Right forelimb (tissue), 1 donor: ENCODE measurements at regions not wholly inside any gene's neighbourhood (a gene's known extent, or its start where the extent isn't known, plus 50 kb on each side); places are given as distances from the start of the nearest gene placed in this dataset.
"Not testable (repeated sequence)": the region's sequence is repeated elsewhere in the genome, so short reads cannot be mapped to it uniquely, and the experiment has no call there.

Experiments used
- DNase-seq: peaks from one replicate; pipeline ENCODE4 v3.0.0-alpha.2; 2018

- DNase-seq = no peak
Observed at GRCh38 chr1:213539464-213539863, 448.3 kb upstream of the PROX1 start.

- no peak for DNase-seq
Observed at GRCh38 chr1:213541641-213542040, 446.1 kb upstream of the PROX1 start.

GRCh38 chr1:213545181-213545580 lies 442.6 kb upstream of the PROX1 start:
- DNase-seq = not testable (repeated sequence)

GRCh38 chr1:213549982-213550381 lies 437.8 kb upstream of the PROX1 start:
- DNase-seq = no peak

GRCh38 chr1:213550804-213551203 lies 437.0 kb upstream of the PROX1 start:
- DNase-seq = no peak

GRCh38 chr1:213552045-213552444 lies 435.7 kb upstream of the PROX1 start:
- DNase-seq = no peak

GRCh38 chr1:213560226-213560625 lies 427.5 kb upstream of the PROX1 start:
- no peak for DNase-seq

GRCh38 chr1:213561870-213562269 lies 425.9 kb upstream of the PROX1 start:
- no peak for DNase-seq

- DNase-seq = no peak
Observed at GRCh38 chr1:213564215-213564659, 423.5 kb upstream of the PROX1 start.

GRCh38 chr1:213568929-213569815 lies 418.6 kb upstream of the PROX1 start:
- DNase-seq = no peak

- DNase-seq = no peak
Observed at GRCh38 chr1:213569816-213570150, 418.0 kb upstream of the PROX1 start.

- DNase-seq = no peak
Observed at GRCh38 chr1:213570487-213570886, 417.3 kb upstream of the PROX1 start.

GRCh38 chr1:213571419-213571818 lies 416.4 kb upstream of the PROX1 start:
- no peak for DNase-seq

- no peak for DNase-seq
Observed at GRCh38 chr1:213571843-213572242, 415.9 kb upstream of the PROX1 start.

- DNase-seq = no peak
Observed at GRCh38 chr1:213572912-213573647, 414.7 kb upstream of the PROX1 start.

GRCh38 chr1:213573648-213574009 lies 414.1 kb upstream of the PROX1 start:
- no peak for DNase-seq

GRCh38 chr1:213582976-213583567 lies 404.7 kb upstream of the PROX1 start:
- DNase-seq = no peak

- DNase-seq = no peak
Observed at GRCh38 chr1:213584272-213584671, 403.5 kb upstream of the PROX1 start.

- DNase-seq = no peak
Observed at GRCh38 chr1:213585402-213585801, 402.4 kb upstream of the PROX1 start.

GRCh38 chr1:213585959-213586586 lies 401.7 kb upstream of the PROX1 start:
- DNase-seq = no peak

- DNase-seq = no peak
Observed at GRCh38 chr1:213586587-213586972, 401.2 kb upstream of the PROX1 start.

- no peak for DNase-seq
Observed at GRCh38 chr1:213596729-213597128, 391.0 kb upstream of the PROX1 start.

GRCh38 chr1:213598263-213598662 lies 389.5 kb upstream of the PROX1 start:
- no peak for DNase-seq
